GM11168 (cell line): ENCODE measurements at regions not wholly inside any gene's neighbourhood (a gene's known extent, or its start where the extent isn't known, plus 50 kb on each side); places are given as distances from the start of the nearest gene placed in this dataset.

Experiments
- in situ Hi-C: fragments of 300-500 bp; cut with MboI; formaldehyde crosslinking; loops from one replicate; pipeline ENCODE4 v1.12.0; 2022; ENCODE audit warnings: low sequenced_read_pairs; ENCODE audit not compliant: unreplicated experiment

DNA sequence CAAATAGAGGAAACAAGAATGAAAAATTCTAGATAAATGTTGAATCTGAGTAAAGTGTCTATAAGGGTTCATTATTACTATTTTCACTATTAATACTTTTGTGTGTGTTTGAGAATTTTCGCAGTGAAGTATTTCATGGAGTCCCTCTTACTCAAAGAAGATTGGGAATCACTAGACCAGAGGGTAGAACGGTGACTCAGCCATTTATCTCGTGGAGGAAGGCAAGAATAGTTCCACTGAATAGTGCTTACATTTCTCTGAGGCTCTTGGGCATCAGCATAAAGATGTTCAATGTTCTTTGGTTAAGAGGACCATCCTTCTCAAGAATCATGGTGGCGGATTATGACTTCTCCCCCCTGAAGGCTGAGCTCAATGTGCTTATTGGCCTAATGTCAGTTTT, 376.7 kb upstream of the ARID1B start:
- in situ Hi-C loops, result no loop called here

DNA sequence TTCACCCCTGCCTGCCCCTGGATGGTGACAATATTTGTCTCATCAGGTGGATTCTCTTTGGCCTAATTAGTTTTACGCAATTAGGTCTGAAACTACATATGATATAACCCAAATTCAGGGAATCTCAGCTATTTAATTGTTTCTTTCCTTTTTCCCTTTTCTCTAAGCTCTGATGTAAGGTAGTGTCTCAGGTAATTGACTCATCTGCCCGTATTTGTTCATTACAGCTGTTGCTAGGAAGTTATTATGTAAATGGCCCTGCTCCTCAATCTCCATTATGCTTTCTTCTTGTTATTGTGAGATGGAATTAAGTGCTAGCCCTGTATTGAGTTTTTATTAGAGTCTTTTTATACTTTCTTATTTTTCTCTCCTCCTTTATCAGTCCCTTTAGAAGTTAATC, 378.2 kb upstream of the ARID1B start:
- in situ Hi-C loops, result loop anchor here (25.0 kb wide), 2 partner anchors 413 to 1062 kb away; no protein-coding TSS in a partner anchor

DNA sequence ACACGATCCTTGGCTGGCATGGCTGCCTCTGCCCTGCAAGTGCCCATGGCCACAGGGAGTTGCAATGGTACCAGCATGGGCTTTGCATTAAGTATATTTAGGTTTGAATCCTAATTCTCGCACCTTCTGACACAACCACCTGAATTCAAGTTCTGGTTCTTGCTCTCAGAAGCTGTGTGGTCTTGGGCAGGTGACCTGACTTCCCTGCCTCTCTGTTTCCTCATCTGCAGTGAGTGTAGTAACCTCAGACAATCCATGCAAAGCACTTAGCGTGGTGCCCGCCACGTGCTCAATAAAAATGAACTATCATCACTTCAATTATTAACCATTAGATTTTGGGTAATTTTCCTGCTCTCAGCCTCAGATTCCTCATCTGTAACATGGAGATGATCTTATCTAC, 378.8 kb upstream of the ARID1B start:
- in situ Hi-C loops, result loop anchor here (25.0 kb wide), 2 partner anchors 414 to 1061 kb away; no protein-coding TSS in a partner anchor

DNA sequence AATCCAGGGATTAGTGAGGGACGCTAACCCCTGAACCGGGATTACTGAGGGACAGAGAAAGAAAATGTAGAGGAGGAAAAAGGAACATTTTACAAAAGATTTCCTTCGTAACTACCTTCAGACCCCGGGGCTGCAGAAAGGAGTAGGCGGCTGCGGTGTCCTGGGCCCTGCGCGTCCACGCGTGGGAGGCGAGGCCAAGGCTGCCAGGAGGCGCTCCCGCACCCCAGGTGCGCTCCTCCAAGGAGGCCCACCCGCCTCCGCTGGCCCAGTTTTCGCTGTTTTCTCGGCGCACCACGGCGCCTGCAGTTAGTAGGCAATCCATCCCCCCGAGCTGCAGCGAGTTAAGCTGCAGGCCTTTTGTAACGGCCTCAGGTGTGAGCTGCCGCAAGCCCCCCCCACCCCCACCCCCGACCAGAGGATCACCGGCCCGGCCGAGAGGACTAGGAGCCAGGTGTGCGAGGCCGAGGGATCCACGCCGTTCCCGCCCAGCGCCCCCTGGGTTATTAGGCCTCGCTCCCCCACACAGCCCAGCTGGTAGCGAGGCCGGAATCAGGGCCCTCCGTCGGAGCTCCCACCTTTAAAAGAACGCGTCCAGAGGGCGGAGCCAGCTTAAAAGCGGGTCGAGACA, 380.3 kb upstream of the ARID1B start:
- in situ Hi-C loops, result loop anchor here (25.0 kb wide), 2 partner anchors 415 to 1060 kb away; no protein-coding TSS in a partner anchor

DNA sequence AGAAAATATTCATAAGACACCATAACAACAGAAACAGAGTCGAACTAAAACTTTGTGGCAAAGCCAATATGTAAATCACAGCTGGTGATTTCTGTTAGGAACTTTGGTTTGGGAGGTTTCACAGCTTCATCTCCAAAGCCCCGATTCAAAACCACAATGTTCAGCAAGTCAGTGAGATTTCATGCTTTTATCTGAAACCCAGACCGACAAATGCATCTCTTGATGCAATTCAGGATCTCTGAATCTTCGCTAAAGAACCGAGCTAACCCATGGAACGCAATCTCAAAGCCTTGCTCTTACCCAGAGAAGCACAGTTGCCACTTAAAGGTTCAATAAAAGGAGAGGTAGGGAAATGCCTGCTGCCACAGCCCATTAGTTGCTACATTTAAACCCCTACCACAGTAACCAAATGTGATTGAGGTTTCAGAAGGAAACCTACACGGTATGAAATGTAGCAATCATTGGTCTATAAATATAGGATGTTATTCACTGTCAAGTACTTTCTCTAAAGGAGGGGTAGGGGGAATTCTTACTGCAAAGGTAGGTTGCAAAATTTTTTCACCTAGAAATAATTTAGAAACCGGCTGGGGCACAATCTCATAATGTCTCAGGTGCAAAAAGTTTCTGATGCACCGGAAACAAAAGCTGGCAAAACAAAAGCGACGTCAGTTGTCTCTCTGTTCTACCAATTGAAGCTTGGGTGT, 381.0 kb upstream of the ARID1B start:
- in situ Hi-C loops, result loop anchor here (25.0 kb wide), 2 partner anchors 416 to 1059 kb away; no protein-coding TSS in a partner anchor

DNA sequence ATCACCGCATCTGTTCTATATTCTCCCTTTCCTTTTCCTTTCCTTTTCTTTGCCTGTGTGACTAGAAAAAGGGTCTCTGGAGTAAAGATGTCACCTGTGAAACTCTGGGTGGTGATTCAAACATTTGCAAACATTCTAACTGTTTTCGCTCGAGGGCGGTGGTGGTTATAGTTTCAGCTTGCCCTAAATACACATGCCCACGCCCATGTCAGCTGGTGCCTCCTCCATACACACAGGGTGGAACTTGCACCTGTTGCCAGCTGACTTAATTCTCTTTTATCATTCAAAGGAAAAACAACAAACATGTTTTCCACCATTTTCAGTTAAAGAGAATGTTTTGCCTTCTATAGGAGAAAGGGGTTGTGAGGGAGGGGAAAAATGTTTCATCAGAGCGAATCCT, 381.9 kb upstream of the ARID1B start:
- in situ Hi-C loops, result loop anchor here (25.0 kb wide), 2 partner anchors 417 to 1058 kb away; no protein-coding TSS in a partner anchor

DNA sequence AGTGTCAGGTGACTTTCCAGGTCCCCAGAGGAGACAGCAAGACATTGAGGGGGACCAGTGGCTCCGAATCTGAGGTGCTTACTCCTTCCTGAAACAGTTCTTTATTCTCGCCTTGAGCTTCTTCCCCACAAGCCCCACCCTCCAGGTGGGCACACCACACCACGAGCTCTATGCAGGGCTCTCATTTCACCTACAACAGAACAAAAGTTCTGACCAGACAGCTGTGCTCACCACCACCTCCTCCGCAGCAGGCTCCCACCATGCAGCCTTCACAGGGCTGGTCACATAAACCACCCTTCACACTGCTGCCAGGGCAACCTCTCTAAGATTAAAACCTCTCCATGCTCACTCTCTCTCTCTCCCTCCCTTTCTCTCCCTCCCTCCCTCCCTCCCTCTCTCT, 384.5 kb upstream of the ARID1B start:
- in situ Hi-C loops, result loop anchor here (25.0 kb wide), 2 partner anchors 420 to 1055 kb away; no protein-coding TSS in a partner anchor

DNA sequence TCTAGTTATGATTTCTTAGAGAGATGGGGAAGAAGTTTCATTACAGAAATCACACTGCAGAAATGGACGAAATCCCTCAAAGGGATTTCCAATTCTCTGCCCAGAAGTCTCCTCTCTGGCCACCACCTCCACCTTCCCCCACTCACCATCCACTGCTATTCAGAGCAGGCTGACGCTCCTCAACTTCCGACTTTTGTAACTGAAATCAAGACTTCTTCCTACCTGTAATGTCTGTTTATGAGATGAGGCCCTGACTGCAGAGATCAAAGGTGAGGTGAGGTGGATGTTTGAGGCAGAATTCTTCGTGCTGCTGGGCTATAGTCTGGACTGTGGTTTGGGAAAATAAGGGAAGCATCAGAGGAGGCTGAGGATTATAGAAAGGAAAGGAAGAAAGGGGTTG, 385.2 kb upstream of the ARID1B start:
- in situ Hi-C loops, result loop anchor here (25.0 kb wide), 2 partner anchors 420 to 1055 kb away; no protein-coding TSS in a partner anchor

DNA sequence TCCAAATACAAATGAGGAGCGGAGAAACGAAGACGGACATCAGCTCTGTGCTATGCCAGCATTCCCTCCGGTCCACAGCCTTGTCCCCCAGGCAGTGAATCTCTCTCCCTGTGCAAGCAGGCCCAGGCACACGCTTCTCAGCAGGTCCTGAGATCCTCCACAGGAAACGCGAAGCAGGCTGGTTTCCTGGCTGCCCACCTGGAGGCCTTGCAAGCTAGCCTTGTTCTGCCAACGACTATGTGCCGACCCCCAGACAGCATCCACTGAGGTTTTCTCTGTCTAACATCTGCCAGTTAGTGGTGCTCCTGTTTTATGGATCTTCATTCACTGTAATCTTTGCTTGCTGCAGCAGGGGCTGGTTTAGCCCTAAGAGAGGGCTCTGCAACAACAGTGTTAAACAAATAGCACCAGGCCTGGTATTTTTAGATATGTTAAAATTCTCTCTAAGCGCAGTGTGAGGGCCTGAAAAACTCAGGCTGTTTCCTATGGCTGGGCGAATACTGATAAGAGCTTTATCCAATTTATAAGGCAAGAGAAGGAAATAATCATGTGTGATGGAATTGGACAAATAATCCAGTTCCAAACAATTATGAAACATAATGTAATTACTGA, 386.0 kb upstream of the ARID1B start:
- in situ Hi-C loops, result loop anchor here (25.0 kb wide), 2 partner anchors 421 to 1054 kb away; no protein-coding TSS in a partner anchor

DNA sequence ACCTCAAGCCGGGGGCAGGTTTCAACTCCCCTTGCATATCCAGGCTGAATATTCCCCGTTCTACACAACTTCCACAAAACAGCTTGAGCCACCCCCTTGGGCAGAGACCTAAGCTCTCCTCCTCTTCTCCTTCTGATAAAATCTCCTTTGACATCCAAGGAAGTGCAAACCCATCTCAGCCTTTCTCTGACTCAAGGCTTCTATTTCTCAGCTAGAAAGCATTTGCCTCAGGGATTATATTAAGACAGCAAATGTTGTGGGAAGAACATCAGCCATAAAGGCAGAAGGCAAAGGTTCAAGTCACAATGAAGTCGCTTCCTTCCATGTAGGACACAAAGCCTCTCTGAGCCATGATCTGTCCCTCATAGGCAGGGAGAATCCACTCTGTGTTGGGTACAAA, 386.6 kb upstream of the ARID1B start:
- in situ Hi-C loops, result loop anchor here (25.0 kb wide), 2 partner anchors 422 to 1053 kb away; no protein-coding TSS in a partner anchor

DNA sequence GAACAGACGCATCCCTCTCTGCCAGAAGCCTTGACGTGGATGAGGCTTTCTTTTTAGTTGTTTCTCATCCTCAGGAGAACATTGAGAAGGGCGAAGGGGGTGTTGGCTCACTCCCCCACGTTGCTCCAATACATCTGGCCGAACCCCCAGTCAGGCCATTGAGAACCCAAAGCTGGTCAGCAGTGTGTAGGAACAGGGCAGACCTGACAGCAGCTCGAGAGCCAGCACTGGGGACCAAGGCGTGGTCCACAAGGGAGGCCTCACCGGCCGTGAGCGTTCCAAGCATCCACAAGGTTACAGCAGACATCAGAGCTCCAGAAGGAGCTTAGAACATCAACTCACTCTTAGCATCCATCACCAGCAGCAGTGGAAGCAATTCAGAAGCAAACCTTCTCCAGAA, 387.9 kb upstream of the ARID1B start:
- in situ Hi-C loops, result loop anchor here (25.0 kb wide), 2 partner anchors 423 to 1052 kb away; no protein-coding TSS in a partner anchor

DNA sequence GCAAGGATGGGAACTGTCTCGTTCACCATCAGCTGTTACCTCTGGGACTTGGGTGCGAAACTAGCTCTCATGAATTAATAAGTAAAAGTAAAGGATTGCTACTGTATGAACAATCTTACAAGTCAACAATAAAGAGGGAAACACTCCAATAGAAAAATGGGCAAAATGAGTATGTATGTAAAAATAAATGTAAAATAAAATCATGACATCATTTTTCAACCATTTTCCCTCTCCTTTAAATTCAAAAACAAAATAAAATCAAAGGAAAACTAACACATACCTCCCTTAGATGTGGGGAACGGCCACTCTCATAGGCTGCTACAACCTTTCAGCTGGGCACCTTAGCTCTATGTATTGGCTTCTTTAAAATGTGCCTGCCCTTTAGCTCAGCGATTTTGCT, 389.7 kb upstream of the ARID1B start:
- in situ Hi-C loops, result loop anchor here (25.0 kb wide), 2 partner anchors 425 to 1050 kb away; no protein-coding TSS in a partner anchor

DNA sequence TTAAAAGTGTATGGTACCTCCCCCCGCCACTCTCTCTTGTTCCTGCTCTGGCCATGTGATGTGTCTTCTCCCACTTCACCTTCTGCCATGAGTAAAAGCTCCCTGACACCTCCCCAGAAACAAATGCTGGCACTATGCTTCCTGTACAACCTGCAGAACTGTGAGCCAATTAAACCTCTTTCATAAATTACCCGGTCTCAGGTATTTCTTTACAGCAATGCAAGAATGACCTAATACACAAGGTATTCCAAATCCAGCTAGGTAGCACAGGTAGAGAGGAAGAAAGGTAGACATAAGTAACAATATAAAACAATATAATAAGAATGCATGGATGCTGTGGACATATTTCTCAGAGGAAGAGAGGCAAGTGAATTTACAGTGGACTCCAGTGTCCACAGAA, 394.1 kb upstream of the ARID1B start:
- in situ Hi-C loops, result loop anchor here (25.0 kb wide), 2 partner anchors 429 to 1046 kb away; no protein-coding TSS in a partner anchor

DNA sequence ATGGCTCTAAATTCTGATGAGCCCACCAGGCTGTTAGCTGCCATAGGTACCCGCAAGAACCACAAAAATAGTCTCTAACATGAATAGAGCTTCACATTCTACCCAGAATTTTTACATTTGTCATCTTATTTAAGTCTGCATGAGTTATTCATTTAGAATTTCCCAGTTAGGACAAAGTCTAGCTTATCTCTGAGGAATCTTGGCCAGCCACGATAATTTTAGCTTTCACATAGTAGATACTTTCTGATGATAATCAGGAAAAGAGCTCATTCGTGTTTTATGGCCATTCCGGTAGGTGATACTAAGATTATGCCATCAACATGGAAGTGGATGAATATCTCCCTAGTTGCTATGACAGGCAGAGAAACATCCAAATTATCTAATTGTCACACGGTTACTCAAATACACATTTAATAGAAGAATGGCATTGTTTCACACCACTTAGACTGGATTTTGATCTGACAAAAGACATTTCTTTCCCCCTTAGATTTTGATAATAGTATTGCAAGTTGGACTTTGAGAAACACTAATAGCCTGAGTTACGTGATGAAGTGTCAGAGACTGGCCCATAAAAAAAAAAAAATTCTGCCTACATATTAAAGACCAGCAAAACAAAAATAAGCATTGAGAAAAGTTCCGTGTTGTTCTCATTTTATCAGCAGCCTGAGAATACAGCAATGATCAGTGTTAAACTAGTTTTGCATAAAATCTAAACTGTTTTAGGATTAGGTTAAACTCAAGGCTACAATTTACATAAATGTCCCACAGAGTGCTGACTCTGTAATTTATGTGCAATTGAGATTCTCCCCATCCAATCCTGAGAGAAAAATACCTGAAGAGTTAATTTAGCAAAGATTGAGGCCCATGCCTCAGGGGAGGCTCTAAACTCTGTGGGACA, 397.5 kb upstream of the ARID1B start:
- in situ Hi-C loops, result loop anchor here (25.0 kb wide), 2 partner anchors 433 to 1042 kb away; no protein-coding TSS in a partner anchor

DNA sequence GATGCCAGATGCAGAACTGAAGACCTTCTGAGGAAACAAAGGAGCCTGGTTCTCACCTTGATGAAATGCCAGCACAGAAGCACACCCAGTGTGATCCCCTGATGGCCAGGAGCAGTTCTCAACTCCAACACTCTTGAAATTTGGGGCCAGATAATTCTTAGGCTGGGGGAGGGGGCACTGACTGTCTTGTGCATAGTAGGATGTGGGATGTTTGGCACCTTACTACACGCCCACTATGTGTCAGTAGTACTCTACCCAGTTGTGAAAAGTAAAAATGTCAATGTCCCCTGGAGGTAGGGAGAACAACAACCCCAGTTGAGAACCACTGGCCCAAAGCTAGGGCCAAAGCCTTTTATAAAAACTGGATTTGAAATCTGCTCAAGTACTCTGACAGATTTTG, 398.3 kb upstream of the ARID1B start:
- in situ Hi-C loops, result loop anchor here (25.0 kb wide), 2 partner anchors 433 to 1042 kb away; no protein-coding TSS in a partner anchor

DNA sequence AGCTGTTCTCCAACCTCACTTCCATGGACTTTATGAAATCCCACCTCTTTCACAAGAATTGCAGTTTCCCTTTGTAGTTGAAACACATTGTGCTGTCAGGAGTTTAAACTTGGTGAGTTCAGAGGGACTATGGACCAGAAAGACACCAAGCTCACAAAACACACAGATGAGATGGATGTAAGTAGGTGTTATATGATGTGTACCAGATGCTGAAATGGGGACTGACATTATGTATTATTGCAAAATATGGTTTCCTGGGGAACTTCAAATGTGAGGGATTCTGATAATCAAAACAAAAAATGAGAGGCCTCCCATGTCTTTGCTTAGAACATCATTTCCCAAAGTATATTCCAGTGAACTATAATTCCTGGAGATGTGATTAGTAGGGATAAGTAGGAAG, 401.1 kb upstream of the ARID1B start:
- in situ Hi-C loops, result loop anchor here (25.0 kb wide), 2 partner anchors 436 to 1039 kb away; no protein-coding TSS in a partner anchor

DNA sequence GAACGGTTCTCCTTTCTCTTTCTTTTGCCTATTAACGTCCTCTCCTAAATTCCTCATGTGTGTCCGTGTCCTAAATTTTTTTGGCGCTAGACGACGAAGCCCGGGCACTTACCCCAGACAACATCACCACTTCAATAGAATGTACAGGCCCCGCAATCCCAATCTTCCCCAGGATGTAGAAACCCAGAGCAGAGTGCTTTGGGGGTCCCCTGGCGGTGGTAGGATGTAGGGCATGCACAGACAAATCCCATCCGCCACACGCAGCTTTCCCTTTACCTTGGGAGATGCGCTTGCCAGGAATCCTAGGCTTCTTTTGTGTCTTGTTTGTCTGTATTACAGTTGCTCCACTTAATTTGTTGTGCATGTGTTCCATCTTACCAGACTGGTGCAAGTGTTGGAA, 417.3 kb upstream of the ARID1B start:
- in situ Hi-C loops, result no loop called here

DNA sequence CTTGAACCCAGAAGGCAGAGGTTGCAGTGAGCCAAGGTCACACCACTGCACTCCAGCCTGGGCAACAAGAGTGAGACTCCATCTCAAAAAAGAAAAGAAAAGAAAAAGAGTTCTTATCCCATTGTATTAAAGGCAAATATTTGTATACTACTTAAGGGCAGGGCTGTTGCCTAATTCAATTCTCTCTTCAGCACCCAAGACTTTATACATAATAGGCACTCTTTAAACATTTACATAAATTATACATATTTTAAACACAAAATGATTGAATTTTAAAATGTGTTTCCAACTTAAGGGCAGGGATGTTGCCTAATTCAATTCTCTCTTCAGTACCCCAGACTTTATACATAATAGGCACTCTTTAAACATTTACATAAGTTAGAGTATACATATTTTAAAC, 424.3 kb upstream of the ARID1B start:
- in situ Hi-C loops, result no loop called here

DNA sequence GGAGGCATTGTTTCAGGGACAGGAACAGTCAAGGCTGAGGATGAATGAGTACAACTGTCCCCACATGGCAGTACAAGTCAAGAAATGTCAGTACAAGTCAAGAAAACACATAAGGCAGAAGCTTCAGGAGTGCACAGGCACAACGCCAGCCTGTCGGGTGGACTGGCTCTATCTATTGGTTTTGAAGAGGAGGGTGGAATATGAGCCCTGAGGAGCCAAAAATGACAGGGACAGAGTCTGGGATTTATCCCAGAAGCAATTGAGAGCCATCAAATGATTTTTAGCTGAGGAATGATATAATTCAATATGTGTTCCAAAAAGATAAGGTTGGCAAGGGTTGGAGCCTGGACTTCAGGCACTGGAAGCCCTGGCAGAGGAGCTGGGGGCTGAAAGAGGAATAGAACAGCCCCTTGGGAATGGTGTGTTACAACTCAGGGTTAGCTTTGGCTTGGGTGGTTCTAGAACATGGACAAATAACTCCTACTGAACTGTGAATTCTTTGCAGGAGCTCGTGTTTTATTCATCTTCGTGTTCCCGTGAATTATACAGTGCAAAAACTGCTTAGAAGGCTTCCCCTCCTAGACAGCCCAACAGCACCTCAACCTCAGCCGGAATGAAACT, 425.7 kb upstream of the ARID1B start:
- in situ Hi-C loops, result no loop called here
